Adrenal gland (tissue), 9 donors: ENCODE measurements at regions not wholly inside any gene's neighbourhood (a gene's known extent, or its start where the extent isn't known, plus 50 kb on each side); places are given as distances from the start of the nearest gene placed in this dataset.

ENCODE experiments used
- DNase-seq, 7 donors: peaks; one replicate each; pipeline ENCODE4 v3.0.0-alpha.2; 2019 to 2020
- H3K27ac ChIP-seq, 5 donors: fragments of 200-600 bp; sonication (generic) in 4 of 5; 1 replicate in 3 of 5; 2 replicates in 2 of 5; pipeline versions ENCODE4 v1.5.1 to v1.8.0; 2016 to 2020; ENCODE audit warnings: mild to moderate bottlenecking in 1 of 5
- H3K27me3 ChIP-seq: fragments of 200-600 bp; 2 replicates; pipeline ENCODE4 v1.8.0; 2021
- H3K36me3 ChIP-seq, 2 donors: fragments of 200-600 bp; replicated peaks in 1 of 2; 1 replicate in 1 of 2; 2 replicates in 1 of 2; pipeline versions ENCODE4 v1.5.1 to v1.8.0; 2018 to 2022
- H3K4me1 ChIP-seq, 2 donors: fragments of 200-600 bp; replicated peaks in 1 of 2; 1 replicate in 1 of 2; 2 replicates in 1 of 2; pipeline versions ENCODE4 v1.5.1 to v1.8.0; 2018 to 2021
- H3K4me3 ChIP-seq, 4 donors: fragments of 200-600 bp; sonication (generic) in 3 of 4; one replicate each; pipeline ENCODE4 v1.5.1; 2016 to 2018
- H3K9me3 ChIP-seq, 3 donors: fragments of 200-600 bp; sonication (generic) in 1 of 3; replicated peaks in 1 of 3; 1 replicate in 2 of 3; 2 replicates in 1 of 3; pipeline versions ENCODE4 v1.5.1 to v1.8.0; 2016 to 2021
- CTCF ChIP-seq, 6 experiments: fragments of 450-650 bp in 4 of 6; fragments of 200-600 bp in 2 of 6; sonication (generic) in 1 of 6; IDR thresholded peaks; 1 replicate in 5 of 6; 2 replicates in 1 of 6; pipeline versions ENCODE4 v1.5.1 to v1.8.0; 2016 to 2021; ENCODE audit warnings: antibody characterized with exemption in 6 of 6, mild to moderate bottlenecking in 2 of 6, moderate library complexity in 1 of 6
- POLR2A ChIP-seq, 2 donors: fragments of 450-650 bp; IDR thresholded peaks; one replicate each; pipeline ENCODE4 v1.6.1; 2017; ENCODE audit warnings: antibody characterized with exemption in 2 of 2, mild to moderate bottlenecking in 2 of 2, moderate library complexity in 1 of 2
- WGBS, 4 donors: extraction: QIAGEN DNeasy Blood & Tissue Kit in 2 of 4; methylation state at CpG; one replicate each; pipeline versions ENCODE4 v1.1.5 to v1.1.7; 2013 to 2017; 5-methylcytosine and 5-hydroxymethylcytosine counted together
- intact Hi-C, 2 donors: fragments of 100-400 bp; cut with DNase I; formaldehyde crosslinking; loops; one replicate each; pipeline versions ENCODE4 v1.14.1 to v1.15.0; 2022 to 2023
- donor health status: healthy with polysubstance abuse.
- donor health status: Bipolar disorder and iron deficiency.
- donor health status: DM: yes; HTN: yes; CAD: no.
- donor health status: DM: no; HTN: no; CAD: no.
- donor health status: DM: no; HTN: no; CAD: no.

GRCh38 chr1:56329970-56330369, 249.4 kb downstream of the PLPP3 start:
- Histone ChIP-seq H3K4me1 (no peaks in the 10 kb centered on the region), H3K36me3 (no peaks in the 10 kb centered on the region), H3K27me3 (no peaks in the 10 kb centered on the region), H3K4me3 (no peak overlapping the region), H3K27ac (no peak overlapping the region), H3K9me3 (no peaks in the 10 kb centered on the region)
- intact Hi-C loops = no loop called here
- TF ChIP-seq CTCF (IDR thresholded peaks at IDR 0.05) (no peak), POLR2A (IDR thresholded peaks at IDR 0.05) (no peak)
- 82 to 95% (median 87%) methylated on average over 1 of the region's 1 CpG for WGBS, 4 donors
- DNase-seq = no peak

- H3K4me3 ChIP-seq = no peak overlapping the region
- no peaks in the 10 kb centered on the region for H3K27me3 ChIP-seq
- H3K9me3 ChIP-seq = no peaks in the 10 kb centered on the region
- no peak for TF ChIP-seq POLR2A (IDR thresholded peaks at IDR 0.05)
- TF ChIP-seq CTCF (IDR thresholded peaks at IDR 0.05) = no peak
- no peak for DNase-seq
- intact Hi-C loops = no loop called here
- 68 to 86% (median 80%) methylated on average over 1 of the region's 1 CpG for WGBS, 4 donors
- no peak overlapping the region for H3K27ac ChIP-seq
- no peaks in the 10 kb centered on the region for H3K4me1 ChIP-seq
- H3K36me3 ChIP-seq = no peaks in the 10 kb centered on the region
These were observed 252.2 kb downstream of the PLPP3 start for GRCh38 chr1:56327195-56327594.

DNA sequence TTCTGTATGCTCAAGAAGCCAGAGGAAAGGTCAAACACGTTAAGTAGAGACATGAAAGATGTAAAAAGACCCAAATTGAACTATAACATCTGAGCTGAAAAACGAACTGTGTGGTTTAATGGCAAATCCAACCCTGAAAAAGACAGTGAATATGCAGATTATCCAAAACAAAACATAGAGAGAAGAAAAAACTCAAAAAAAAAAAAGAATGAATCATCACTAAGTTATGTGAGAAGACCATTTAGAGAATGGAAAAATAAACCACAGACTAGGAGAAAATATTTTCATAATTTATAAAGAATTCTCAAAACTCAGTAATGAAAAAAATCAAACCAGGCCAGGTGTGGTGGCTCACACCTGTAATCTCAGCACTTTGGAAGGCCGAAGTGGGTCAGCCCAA, 253.3 kb downstream of the PLPP3 start:
- Histone ChIP-seq H3K27ac (no peak overlapping the region), H3K36me3 (no peaks in the 10 kb centered on the region), H3K9me3 (no peaks in the 10 kb centered on the region), H3K4me1 (no peaks in the 10 kb centered on the region), H3K4me3 (no peak overlapping the region), H3K27me3 (no peaks in the 10 kb centered on the region)
- DNase-seq = no peak
- TF ChIP-seq CTCF (IDR thresholded peaks at IDR 0.05) (no peak), POLR2A (IDR thresholded peaks at IDR 0.05) (no peak)
- 59 to 63% (median 61%) methylated on average over 3 of the region's 3 CpGs for WGBS, 4 donors
- intact Hi-C loops = no loop called here

DNA sequence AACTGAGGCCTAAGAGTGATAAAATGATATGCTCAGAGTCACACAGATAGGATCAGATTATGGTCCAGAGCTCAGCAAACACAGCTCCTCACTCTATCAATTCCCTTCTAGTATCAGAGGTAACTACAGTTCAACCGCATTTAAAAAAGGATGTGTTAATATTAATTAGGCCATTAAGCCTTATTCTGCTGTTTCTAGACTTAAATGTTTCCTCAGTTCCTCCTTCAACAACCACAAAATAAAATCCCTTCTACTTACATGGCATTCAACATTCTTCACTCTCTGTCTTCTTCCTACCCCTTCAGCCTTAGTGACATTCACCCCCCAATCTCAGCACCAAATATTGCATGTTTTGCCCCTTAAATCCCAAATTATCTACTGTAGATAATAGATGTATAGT, 254.9 kb downstream of the PLPP3 start:
- Histone ChIP-seq H3K4me3 (no peak overlapping the region), H3K36me3 (no peaks in the 10 kb centered on the region), H3K27ac (no peak overlapping the region), H3K9me3 (no peaks in the 10 kb centered on the region), H3K27me3 (no peaks in the 10 kb centered on the region), H3K4me1 (no peaks in the 10 kb centered on the region)
- no peak for DNase-seq
- no peak for TF ChIP-seq POLR2A (IDR thresholded peaks at IDR 0.05)
- TF ChIP-seq CTCF (IDR thresholded peaks at IDR 0.05) = no peak
- intact Hi-C loops = no loop called here
- WGBS, 4 donors = 93 to 100% (median 97%) methylated on average over 1 of the region's 1 CpG
